ENCODE measurements at regions not wholly inside any gene's neighbourhood (a gene's known extent, or its start where the extent isn't known, plus 50 kb on each side); places are given as distances from the start of the nearest gene placed in this dataset.

- H4K20me1 ChIP-seq (ENCODE audit: insufficient read depth, low read length) = no peaks in the 10 kb centered on the region
Observed at GRCh38 chr12:111219440-111219839, 149.5 kb downstream of the PHETA1 start.

GRCh38 chr12:111218499-111218898, 150.4 kb downstream of the PHETA1 start:
- Histone ChIP-seq H3F3A (ENCODE audit: insufficient read depth, low read length) (no peaks in the 10 kb centered on the region), H3K79me2 (ENCODE audit: low read length) (no peaks in the 10 kb centered on the region), H3K4me2 (ENCODE audit: low read depth, low read length) (no peak overlapping the region), H3K27ac (ENCODE audit: low read length) (no peak overlapping the region), H4K20me1 (ENCODE audit: insufficient read depth, low read length) (no peaks in the 10 kb centered on the region), H3K36me3 (replicated peaks; ENCODE audit: insufficient read depth, low read length) (no peaks in the 10 kb centered on the region), H3K4me3 (ENCODE audit: low read length) (no peak overlapping the region), H3K9ac (ENCODE audit: low read length) (no peak overlapping the region), H3K27me3 (replicated peaks; ENCODE audit: insufficient read depth, low read length) (peaks cover 27% of the 10 kb centered on the region), H2AFZ (ENCODE audit: low read length) (no peak overlapping the region), H3K4me1 (ENCODE audit: low read length) (no peaks in the 10 kb centered on the region), H3K9me3 (replicated peaks; ENCODE audit: insufficient read depth, low read length) (no peaks in the 10 kb centered on the region), H3K9me2 (replicated peaks; ENCODE audit: insufficient read depth, low read length) (no peaks in the 10 kb centered on the region)
- no peak for DNase-seq
- TF ChIP-seq EZH2phosphoT487 (IDR thresholded peaks at IDR 0.05; ENCODE audit: low read length) = no peak
- no peak for TF ChIP-seq CTCF (IDR thresholded peaks at IDR 0.05; ENCODE audit: low read length)
- no peak for TF ChIP-seq EZH2 (optimal IDR thresholded peaks at IDR 0.05; ENCODE audit: low read depth, low read length)

More at GRCh38 chr12:111219440-111219839, 149.5 kb downstream of the PHETA1 start:
- H3K9ac ChIP-seq (ENCODE audit: low read length) = no peak overlapping the region
- DNase-seq = no peak
- H3K27ac ChIP-seq (ENCODE audit: low read length) = no peak overlapping the region
- no peak overlapping the region for H2AFZ ChIP-seq (ENCODE audit: low read length)
- H3K4me2 ChIP-seq (ENCODE audit: low read depth, low read length) = no peak overlapping the region
- no peaks in the 10 kb centered on the region for H3K79me2 ChIP-seq (ENCODE audit: low read length)
- H3F3A ChIP-seq (ENCODE audit: insufficient read depth, low read length) = no peaks in the 10 kb centered on the region
- no peaks in the 10 kb centered on the region for H3K9me2 ChIP-seq (replicated peaks; ENCODE audit: insufficient read depth, low read length)
- H3K4me3 ChIP-seq (ENCODE audit: low read length) = no peak overlapping the region
- H3K9me3 ChIP-seq (replicated peaks; ENCODE audit: insufficient read depth, low read length) = no peaks in the 10 kb centered on the region
- H3K4me1 ChIP-seq (ENCODE audit: low read length) = no peaks in the 10 kb centered on the region
- H3K36me3 ChIP-seq (replicated peaks; ENCODE audit: insufficient read depth, low read length) = no peaks in the 10 kb centered on the region
- TF ChIP-seq EZH2phosphoT487 (IDR thresholded peaks at IDR 0.05; ENCODE audit: low read length) (no peak), EZH2 (optimal IDR thresholded peaks at IDR 0.05; ENCODE audit: low read depth, low read length) (no peak), CTCF (IDR thresholded peaks at IDR 0.05; ENCODE audit: low read length) (no peak)
- peaks cover 19% of the 10 kb centered on the region for H3K27me3 ChIP-seq (replicated peaks; ENCODE audit: insufficient read depth, low read length)

- H3K9ac ChIP-seq (ENCODE audit: low read length) = no peak overlapping the region
- H3K4me1 ChIP-seq (ENCODE audit: low read length) = no peaks in the 10 kb centered on the region
- no peak overlapping the region for H3K27ac ChIP-seq (ENCODE audit: low read length)
- no peak overlapping the region for H3K4me3 ChIP-seq (ENCODE audit: low read length)
- H3K27me3 ChIP-seq (replicated peaks; ENCODE audit: insufficient read depth, low read length) = peaks cover 38% of the 10 kb centered on the region
- TF ChIP-seq CTCF (IDR thresholded peaks at IDR 0.05; ENCODE audit: low read length) = no peak
- TF ChIP-seq EZH2phosphoT487 (IDR thresholded peaks at IDR 0.05; ENCODE audit: low read length) = no peak
- no peak for TF ChIP-seq EZH2 (optimal IDR thresholded peaks at IDR 0.05; ENCODE audit: low read depth, low read length)
- H2AFZ ChIP-seq (ENCODE audit: low read length) = no peak overlapping the region
- H3K9me3 ChIP-seq (replicated peaks; ENCODE audit: insufficient read depth, low read length) = no peaks in the 10 kb centered on the region
- H4K20me1 ChIP-seq (ENCODE audit: insufficient read depth, low read length) = no peaks in the 10 kb centered on the region
- H3K36me3 ChIP-seq (replicated peaks; ENCODE audit: insufficient read depth, low read length) = no peaks in the 10 kb centered on the region
- no peaks in the 10 kb centered on the region for H3K9me2 ChIP-seq (replicated peaks; ENCODE audit: insufficient read depth, low read length)
- no peak overlapping the region for H3K4me2 ChIP-seq (ENCODE audit: low read depth, low read length)
- no peak for DNase-seq
- H3F3A ChIP-seq (ENCODE audit: insufficient read depth, low read length) = no peaks in the 10 kb centered on the region
- no peaks in the 10 kb centered on the region for H3K79me2 ChIP-seq (ENCODE audit: low read length)
Observed at GRCh38 chr12:111216387-111217159, 152.3 kb downstream of the PHETA1 start.

All from MM.1S (cell line).